K562 (cell line): ENCODE measurements at regions not wholly inside any gene's neighbourhood (a gene's known extent, or its start where the extent isn't known, plus 50 kb on each side); places are given as distances from the start of the nearest gene placed in this dataset.

Source experiments
- ATAC-seq: fragments of 200-7000 bp; cut with Tn5 transposase; 3 replicates; pipeline ENCODE4 v1.9.1; 2020; ENCODE audit warnings: moderate library complexity
- BruUV-seq: library from RNA; stranded (reverse); fragments of 400-500 nt; replicated peaks from 2 replicates; lab custom pipeline; 2021; lab: Mats Ljungman, UMichigan
- CTCF ChIA-PET: fragments of 300-600 bp; formaldehyde crosslinking; extraction: SDS; loops from one replicate; lab custom pipeline; 2021; ENCODE audit warnings: low intra/inter-chr PET ratio; lab: Yijun Ruan, JAX
- POLR2A ChIA-PET: fragments of 300-600, 350-650 bp; sonication (Branson Sonifier 250); formaldehyde crosslinking; extraction: SDS; loops from one replicate; lab custom pipeline; 2021; ENCODE audit warnings: antibody characterized with exemption, inconsistent platforms; lab: Yijun Ruan, JAX
- DNase-seq, 4 experiments: peaks; one replicate each; pipeline versions ENCODE4 v3.0.0 to v3.0.0-alpha.2; 2011 to 2018; ENCODE audit warnings: low spot score in 3 of 4, mixed read lengths in 3 of 4; ENCODE audit errors: extremely low read depth in 1 of 4
- FAIRE-seq: peaks from 2 replicates; lab custom pipeline; 2011; peaks lifted over from hg19 to GRCh38; lab: Jason Lieb, UNC
- H2AFZ ChIP-seq: 2 replicates; pipeline ENCODE4 v1.6.0; 2011; ENCODE audit warnings: low read depth, low read length, control low read depth, inconsistent platforms
- H3K27ac ChIP-seq: fragments of 200-600 bp; 3 replicates; pipeline ENCODE4 v1.8.0; 2011; ENCODE audit warnings: low read depth, mild to moderate bottlenecking, control low read depth, inconsistent platforms, low read length, moderate library complexity, mixed read lengths; ENCODE audit errors: extremely low read depth
- H3K27me3 ChIP-seq, 2 experiments: fragments of 300-600 bp in 1 of 2; 2 replicates in 1 of 2; 3 replicates in 1 of 2; pipeline versions ENCODE4 v1.6.0 to v1.8.0; 2011; ENCODE audit warnings: inconsistent platforms in 2 of 2, low read length in 2 of 2, mild to moderate bottlenecking in 1 of 2, mixed read lengths in 1 of 2, moderate library complexity in 1 of 2; ENCODE audit not compliant: control insufficient read depth in 2 of 2, insufficient read depth in 2 of 2
- H3K36me3 ChIP-seq: fragments of 300-600 bp; 3 replicates; pipeline ENCODE4 v1.8.0; 2011; ENCODE audit warnings: mild to moderate bottlenecking, low read length, inconsistent platforms; ENCODE audit not compliant: control insufficient read depth, insufficient read depth
- H3K4me1 ChIP-seq, 2 experiments: fragments of 200-600 bp in 1 of 2; replicated peaks in 1 of 2; 2 replicates in 1 of 2; 3 replicates in 1 of 2; pipeline versions ENCODE4 v1.5.1 to v1.8.0; 2011; ENCODE audit warnings: inconsistent platforms in 2 of 2, low read length in 2 of 2, mild to moderate bottlenecking in 1 of 2, mixed read lengths in 1 of 2, moderate library complexity in 1 of 2; ENCODE audit not compliant: control insufficient read depth in 2 of 2, insufficient read depth in 2 of 2
- H3K4me2 ChIP-seq: 2 replicates; pipeline ENCODE4 v1.6.1; 2011; ENCODE audit warnings: low read length, control low read depth, inconsistent platforms, mixed read lengths; ENCODE audit not compliant: insufficient read depth
- H3K4me3 ChIP-seq: fragments of 200-600 bp; sonication (generic), shearing (Covaris generic); 2 replicates; pipeline ENCODE4 v1.5.1; 2016; ENCODE audit warnings: control low read depth, inconsistent platforms
- H3K79me2 ChIP-seq: fragments of 200-600 bp; 3 replicates; pipeline ENCODE4 v1.8.0; 2011; ENCODE audit warnings: low read length, inconsistent platforms; ENCODE audit not compliant: control insufficient read depth, insufficient read depth
- H3K9ac ChIP-seq, 2 experiments: 2 replicates each; pipeline versions ENCODE4 v1.6.0 to v1.6.1; 2011; ENCODE audit warnings: low read depth in 2 of 2, low read length in 2 of 2, control low read depth in 1 of 2, inconsistent platforms in 1 of 2, mild to moderate bottlenecking in 1 of 2, mixed read lengths in 1 of 2; ENCODE audit not compliant: insufficient read depth in 1 of 2
- H3K9me1 ChIP-seq: one replicate; pipeline ENCODE4 v1.6.0; 2011; ENCODE audit warnings: inconsistent platforms, mild to moderate bottlenecking, low read length, moderate library complexity; ENCODE audit not compliant: control insufficient read depth, insufficient read depth
- H3K9me3 ChIP-seq: replicated peaks from 2 replicates; pipeline ENCODE4 v1.5.1; 2011; ENCODE audit warnings: low read depth, low read length, inconsistent platforms; ENCODE audit not compliant: control insufficient read depth, insufficient read depth
- H4K20me1 ChIP-seq: replicated peaks from 2 replicates; pipeline ENCODE4 v1.6.1; 2011; ENCODE audit warnings: low read length, inconsistent platforms, mixed read lengths; ENCODE audit not compliant: control insufficient read depth, insufficient read depth
- ATF4 ChIP-seq: fragments of 450-650 bp; formaldehyde crosslinking; IDR thresholded peaks from 2 replicates; pipeline ENCODE4 v1.4.0; 2022; ENCODE audit warnings: mild to moderate bottlenecking, moderate library complexity
- BACH1 ChIP-seq: fragments of 200-800 bp; sonication (Bioruptor generic); IDR thresholded peaks from 2 replicates; pipeline ENCODE4 v1.6.1; 2016; ENCODE audit warnings: missing genetic modification characterization, missing compliant biosample characterization
- CC2D1A ChIP-seq: fragments of 450-650 bp; IDR thresholded peaks from 2 replicates; pipeline ENCODE4 v1.6.1; 2017; ENCODE audit warnings: mild to moderate bottlenecking
- CTCF ChIP-seq, 3 experiments: IDR thresholded peaks in 2 of 3; conservative IDR thresholded peaks in 1 of 3; 2 replicates each; pipeline ENCODE4 v1.5.1; 2011 to 2012; ENCODE audit warnings: low read length in 3 of 3, mild to moderate bottlenecking in 3 of 3, control low read depth in 2 of 3, improper control_type of control experiment in 1 of 3, inconsistent platforms in 1 of 3, low read depth in 1 of 3, mixed read lengths in 1 of 3, moderate library complexity in 1 of 3; ENCODE audit not compliant: insufficient read depth in 2 of 3
- DNMT1 ChIP-seq: fragments of 450-650 bp; IDR thresholded peaks from 2 replicates; pipeline ENCODE4 v1.6.1; 2016; ENCODE audit warnings: antibody characterized with exemption, mild to moderate bottlenecking
- FIP1L1 ChIP-seq: fragments of 200-400 bp; formaldehyde crosslinking; IDR thresholded peaks from 2 replicates; pipeline ENCODE4 v1.6.1; 2018; ENCODE audit warnings: mild to moderate bottlenecking, low read depth, low read length; ENCODE audit not compliant: poor library complexity, severe bottlenecking
- GTF2B ChIP-seq: IDR thresholded peaks from 2 replicates; pipeline ENCODE4 v1.6.1; 2011; ENCODE audit not compliant: insufficient read length; ENCODE audit errors: extremely low read depth
- HIVEP1 ChIP-seq: fragments of 250-450 bp; sonication (Bioruptor Pico); IDR thresholded peaks from 2 replicates; pipeline ENCODE4 v1.4.0; 2020; ENCODE audit warnings: mild to moderate bottlenecking
- IFI16 ChIP-seq: fragments of 250-450 bp; sonication (Bioruptor Pico); IDR thresholded peaks from 2 replicates; pipeline ENCODE4 v2.1.2; 2022; ENCODE audit warnings: mild to moderate bottlenecking, inconsistent platforms
- KAT2B ChIP-seq: IDR thresholded peaks from one replicate; pipeline ENCODE4 v1.6.1; 2012; ENCODE audit warnings: low read depth, mild to moderate bottlenecking, control low read depth, inconsistent platforms, low read length, moderate library complexity
- KDM2B ChIP-seq: fragments of 250-450 bp; sonication (Bioruptor Pico); IDR thresholded peaks from 2 replicates; pipeline ENCODE4 v1.8.0; 2021; ENCODE audit warnings: mild to moderate bottlenecking, moderate library complexity
- KLF13 ChIP-seq: fragments of 450-650 bp; IDR thresholded peaks from 2 replicates; pipeline ENCODE4 v1.6.1; 2016; ENCODE audit warnings: missing genetic modification characterization, low read depth, mild to moderate bottlenecking, missing compliant biosample characterization, moderate library complexity, borderline replicate concordance
- MTA2 ChIP-seq: fragments of 450-650 bp; IDR thresholded peaks from 2 replicates; pipeline ENCODE4 v1.6.1; 2016; ENCODE audit warnings: low read depth
- PCBP2 ChIP-seq: fragments of 200-400 bp; formaldehyde crosslinking; IDR thresholded peaks from 2 replicates; pipeline ENCODE4 v1.6.1; 2018; ENCODE audit warnings: low read length, low read depth, mild to moderate bottlenecking, moderate library complexity; ENCODE audit not compliant: poor library complexity, severe bottlenecking
- WGBS: fragments of 100-300 bp; shearing (Covaris generic); methylation state at CpG from one replicate; pipeline ENCODE4 v1.1.6; 2016; ENCODE audit warnings: low coverage, mixed read lengths; ENCODE audit not compliant: insufficient coverage; ENCODE audit errors: missing lambda C conversion rate; 5-methylcytosine and 5-hydroxymethylcytosine counted together
- in situ Hi-C: fragments of 300-500 bp; cut with MboI; formaldehyde crosslinking; loops from 4 replicates; pipeline ENCODE4 v1.15.0; 2018; ENCODE audit warnings: inconsistent platforms, mixed read lengths
- intact Hi-C: fragments of 100-400 bp; cut with micrococcal nuclease; formaldehyde crosslinking; loops from 2 replicates; pipeline ENCODE4 v1.14.2; 2022
- TF ChIP-seq, protein P1 (sequence below): fragments of 200-800 bp; sonication (Bioruptor generic); IDR thresholded peaks from 2 replicates; pipeline ENCODE4 v1.6.1; 2017; ENCODE audit warnings: missing genetic modification characterization, missing compliant biosample characterization
- TF ChIP-seq, protein P2 (sequence below): sonication (generic); formaldehyde crosslinking; IDR thresholded peaks from 2 replicates; pipeline ENCODE4 v1.8.0; 2023; ENCODE audit warnings: mild to moderate bottlenecking, missing genetic modification reagents

GRCh38 chr4:182163180-182163579 is 80.0 kb upstream of the TENM3 start:
- FAIRE-seq (no peak), ATAC-seq (no peak), DNase-seq (no peak)
- H3K4me1 ChIP-seq: no peaks in the 10 kb centered on the region
- no peak overlapping the region for H3K27ac ChIP-seq
- no peaks in the 10 kb centered on the region for H3K9me3 ChIP-seq
- no peaks in the 10 kb centered on the region for H4K20me1 ChIP-seq
- H3K4me3 ChIP-seq: no peak overlapping the region
- H3K27me3 ChIP-seq: peaks cover 0 to 7% of the 10 kb centered on the region in 2 experiments; a peak in 3 of 5 replicates
- no peaks in the 10 kb centered on the region for H3K9me1 ChIP-seq
- no peaks in the 10 kb centered on the region for H3K36me3 ChIP-seq
- CTCF ChIA-PET: no interaction called here
- H3K9ac ChIP-seq: no peak overlapping the region
- H2AFZ ChIP-seq: no peak overlapping the region
- in situ Hi-C loops (no loop called here), intact Hi-C loops (no loop called here)
- H3K79me2 ChIP-seq: no peaks in the 10 kb centered on the region
- BruUV-seq: no TSS peak
- H3K4me2 ChIP-seq: no peak overlapping the region
- WGBS: 0% methylated on average over 8 of the region's 8 CpGs
- POLR2A ChIA-PET: no interaction called here
- no peak for TF ChIP-seq KDM2B (CRISPR knock-in tag)
- TF ChIP-seq GTF2B: no peak
- TF ChIP-seq HIVEP1 (CRISPR knock-in tag): no peak
- no peak for TF ChIP-seq ATF4
- TF ChIP-seq BACH1: no peak
- no peak for TF ChIP-seq MTA2
- no peak for TF ChIP-seq DNMT1
- no peak for TF ChIP-seq IFI16
- TF ChIP-seq, protein P1, sequence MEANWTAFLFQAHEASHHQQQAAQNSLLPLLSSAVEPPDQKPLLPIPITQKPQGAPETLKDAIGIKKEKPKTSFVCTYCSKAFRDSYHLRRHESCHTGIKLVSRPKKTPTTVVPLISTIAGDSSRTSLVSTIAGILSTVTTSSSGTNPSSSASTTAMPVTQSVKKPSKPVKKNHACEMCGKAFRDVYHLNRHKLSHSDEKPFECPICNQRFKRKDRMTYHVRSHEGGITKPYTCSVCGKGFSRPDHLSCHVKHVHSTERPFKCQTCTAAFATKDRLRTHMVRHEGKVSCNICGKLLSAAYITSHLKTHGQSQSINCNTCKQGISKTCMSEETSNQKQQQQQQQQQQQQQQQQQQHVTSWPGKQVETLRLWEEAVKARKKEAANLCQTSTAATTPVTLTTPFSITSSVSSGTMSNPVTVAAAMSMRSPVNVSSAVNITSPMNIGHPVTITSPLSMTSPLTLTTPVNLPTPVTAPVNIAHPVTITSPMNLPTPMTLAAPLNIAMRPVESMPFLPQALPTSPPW (CRISPR knock-in tag): no peak
- no peak for TF ChIP-seq CTCF (IDR thresholded peaks at IDR 0.05 in 2 of 3, conservative IDR thresholded peaks at IDR 0.05 in 1 of 3; ENCODE audit: insufficient read depth in 2 of 3, low read depth in 1 of 3, low read length in 3 of 3)
- no peak for TF ChIP-seq KAT2B
- TF ChIP-seq FIP1L1: no peak
- TF ChIP-seq KLF13 (tag): no peak
- no peak for TF ChIP-seq PCBP2
- TF ChIP-seq, protein P2, sequence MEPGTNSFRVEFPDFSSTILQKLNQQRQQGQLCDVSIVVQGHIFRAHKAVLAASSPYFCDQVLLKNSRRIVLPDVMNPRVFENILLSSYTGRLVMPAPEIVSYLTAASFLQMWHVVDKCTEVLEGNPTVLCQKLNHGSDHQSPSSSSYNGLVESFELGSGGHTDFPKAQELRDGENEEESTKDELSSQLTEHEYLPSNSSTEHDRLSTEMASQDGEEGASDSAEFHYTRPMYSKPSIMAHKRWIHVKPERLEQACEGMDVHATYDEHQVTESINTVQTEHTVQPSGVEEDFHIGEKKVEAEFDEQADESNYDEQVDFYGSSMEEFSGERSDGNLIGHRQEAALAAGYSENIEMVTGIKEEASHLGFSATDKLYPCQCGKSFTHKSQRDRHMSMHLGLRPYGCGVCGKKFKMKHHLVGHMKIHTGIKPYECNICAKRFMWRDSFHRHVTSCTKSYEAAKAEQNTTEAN (CRISPR knock-in tag): no peak
- TF ChIP-seq CC2D1A: no peak
